ENCODE measurements at regions not wholly inside any gene's neighbourhood (a gene's known extent, or its start where the extent isn't known, plus 50 kb on each side); places are given as distances from the start of the nearest gene placed in this dataset.

DNA sequence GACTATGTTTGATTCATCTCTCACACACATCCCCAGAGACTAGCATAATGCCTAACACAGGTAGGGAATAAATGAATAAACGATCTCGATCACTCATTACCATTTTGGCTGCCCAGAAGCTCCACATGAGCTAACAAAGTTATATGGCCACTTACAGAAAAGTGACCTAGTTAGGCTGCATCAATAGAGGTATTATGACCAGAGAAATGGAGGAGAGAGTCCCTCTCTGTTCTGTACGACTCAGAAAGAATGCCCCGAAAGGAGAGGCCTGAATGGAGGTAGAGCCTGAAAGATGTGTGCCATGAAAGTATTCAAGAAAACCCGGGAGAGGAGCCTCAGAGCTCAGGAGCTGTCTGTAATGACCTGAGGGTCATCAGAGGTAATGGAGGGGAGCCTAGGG is 208.2 kb upstream of the GRIK3 start:
- Histone ChIP-seq H3K4me3 (ENCODE audit: low read depth, low read length) (no peak overlapping the region), H3K27me3 (replicated peaks; ENCODE audit: control insufficient read depth, insufficient read depth, low read length) (no peaks in the 10 kb centered on the region), H3K4me1 (no peaks in the 10 kb centered on the region), H3K36me3 (ENCODE audit: control insufficient read depth, insufficient read depth, low read length) (no peaks in the 10 kb centered on the region), H3K9me3 (no peaks in the 10 kb centered on the region)
- DNase-seq: no peak
- intact Hi-C loops (cut with micrococcal nuclease; ENCODE audit: unreplicated experiment): no loop called here
- CTCF ChIA-PET: no interaction called here
- H3K4me1 Mint-ChIP-seq (ENCODE audit: low read depth, unreplicated experiment): no peaks in the 10 kb centered on the region
- H3K9me3 Mint-ChIP-seq (ENCODE audit: unreplicated experiment): no peaks in the 10 kb centered on the region
- no peak overlapping the region for H3K4me3 Mint-ChIP-seq (ENCODE audit: unreplicated experiment)
- peaks cover 12% of the 10 kb centered on the region for H3K27me3 Mint-ChIP-seq (ENCODE audit: insufficient read depth, unreplicated experiment)
- H3K36me3 Mint-ChIP-seq (ENCODE audit: insufficient read depth, unreplicated experiment): no peaks in the 10 kb centered on the region
- no peak overlapping the region for H3K27ac Mint-ChIP-seq (ENCODE audit: unreplicated experiment)
- no TSS peak for BruUV-seq (replicated peaks)
- TF ChIP-seq, protein P1, sequence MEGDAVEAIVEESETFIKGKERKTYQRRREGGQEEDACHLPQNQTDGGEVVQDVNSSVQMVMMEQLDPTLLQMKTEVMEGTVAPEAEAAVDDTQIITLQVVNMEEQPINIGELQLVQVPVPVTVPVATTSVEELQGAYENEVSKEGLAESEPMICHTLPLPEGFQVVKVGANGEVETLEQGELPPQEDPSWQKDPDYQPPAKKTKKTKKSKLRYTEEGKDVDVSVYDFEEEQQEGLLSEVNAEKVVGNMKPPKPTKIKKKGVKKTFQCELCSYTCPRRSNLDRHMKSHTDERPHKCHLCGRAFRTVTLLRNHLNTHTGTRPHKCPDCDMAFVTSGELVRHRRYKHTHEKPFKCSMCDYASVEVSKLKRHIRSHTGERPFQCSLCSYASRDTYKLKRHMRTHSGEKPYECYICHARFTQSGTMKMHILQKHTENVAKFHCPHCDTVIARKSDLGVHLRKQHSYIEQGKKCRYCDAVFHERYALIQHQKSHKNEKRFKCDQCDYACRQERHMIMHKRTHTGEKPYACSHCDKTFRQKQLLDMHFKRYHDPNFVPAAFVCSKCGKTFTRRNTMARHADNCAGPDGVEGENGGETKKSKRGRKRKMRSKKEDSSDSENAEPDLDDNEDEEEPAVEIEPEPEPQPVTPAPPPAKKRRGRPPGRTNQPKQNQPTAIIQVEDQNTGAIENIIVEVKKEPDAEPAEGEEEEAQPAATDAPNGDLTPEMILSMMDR (IDR thresholded peaks at IDR 0.05; ENCODE audit: insufficient read depth in 1 of 2, low read depth in 1 of 2, low read length in 1 of 2, severe bottlenecking in 1 of 2, unreplicated experiment in 1 of 2): no peak
- POLR2A ChIA-PET: no interaction called here

GRCh38 chr1:37243368-37244082 is 209.2 kb upstream of the GRIK3 start:
- H3K4me1 Mint-ChIP-seq (ENCODE audit: low read depth, unreplicated experiment): no peaks in the 10 kb centered on the region
- H3K27me3 Mint-ChIP-seq (ENCODE audit: insufficient read depth, unreplicated experiment): peaks cover 14% of the 10 kb centered on the region
- BruUV-seq (replicated peaks): no TSS peak
- no peak overlapping the region for H3K27ac Mint-ChIP-seq (ENCODE audit: unreplicated experiment)
- no peaks in the 10 kb centered on the region for H3K36me3 Mint-ChIP-seq (ENCODE audit: insufficient read depth, unreplicated experiment)
- no peaks in the 10 kb centered on the region for H3K9me3 Mint-ChIP-seq (ENCODE audit: unreplicated experiment)
- no peaks in the 10 kb centered on the region for H3K36me3 ChIP-seq (ENCODE audit: control insufficient read depth, insufficient read depth, low read length)
- H3K4me3 ChIP-seq (ENCODE audit: low read depth, low read length): no peak overlapping the region
- H3K9me3 ChIP-seq: no peaks in the 10 kb centered on the region
- intact Hi-C loops (cut with micrococcal nuclease; ENCODE audit: unreplicated experiment): no loop called here
- DNase-seq: no peak
- POLR2A ChIA-PET: no interaction called here
- no peaks in the 10 kb centered on the region for H3K4me1 ChIP-seq
- H3K4me3 Mint-ChIP-seq (ENCODE audit: unreplicated experiment): no peak overlapping the region
- TF ChIP-seq, protein P1 (IDR thresholded peaks at IDR 0.05; ENCODE audit: insufficient read depth in 1 of 2, low read depth in 1 of 2, low read length in 1 of 2, severe bottlenecking in 1 of 2, unreplicated experiment in 1 of 2): no peak
- H3K27me3 ChIP-seq (replicated peaks; ENCODE audit: control insufficient read depth, insufficient read depth, low read length): no peaks in the 10 kb centered on the region
- CTCF ChIA-PET: no interaction called here

DNA sequence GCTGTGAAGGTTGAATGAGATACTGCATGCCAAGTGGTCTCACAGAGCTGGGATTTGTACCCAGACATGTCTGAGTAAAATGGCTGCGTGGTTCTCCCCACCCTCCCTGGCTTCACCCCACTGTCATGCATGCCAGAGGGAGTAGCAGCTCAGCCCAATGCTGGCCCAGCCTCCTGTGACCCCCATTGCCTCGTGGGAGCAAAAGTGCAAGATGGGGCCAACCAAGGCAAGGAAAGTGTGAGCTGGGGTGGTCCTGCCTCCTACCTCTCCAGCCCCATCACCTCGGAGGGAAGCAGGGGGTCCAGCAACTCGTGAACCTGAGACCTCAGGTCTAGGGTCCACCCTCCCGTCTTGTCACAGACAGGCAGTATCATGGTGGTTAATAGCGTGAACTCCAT is 209.8 kb upstream of the GRIK3 start:
- no TSS peak for BruUV-seq (replicated peaks)
- Histone ChIP-seq H3K4me3 (ENCODE audit: low read depth, low read length) (no peak overlapping the region), H3K9me3 (no peaks in the 10 kb centered on the region), H3K4me1 (no peaks in the 10 kb centered on the region), H3K36me3 (ENCODE audit: control insufficient read depth, insufficient read depth, low read length) (no peaks in the 10 kb centered on the region), H3K27me3 (replicated peaks; ENCODE audit: control insufficient read depth, insufficient read depth, low read length) (no peaks in the 10 kb centered on the region)
- intact Hi-C loops (cut with micrococcal nuclease; ENCODE audit: unreplicated experiment): no loop called here
- Mint-ChIP-seq H3K4me3 (ENCODE audit: unreplicated experiment) (no peak overlapping the region), H3K9me3 (ENCODE audit: unreplicated experiment) (no peaks in the 10 kb centered on the region), H3K36me3 (ENCODE audit: insufficient read depth, unreplicated experiment) (no peaks in the 10 kb centered on the region), H3K4me1 (ENCODE audit: low read depth, unreplicated experiment) (no peaks in the 10 kb centered on the region), H3K27me3 (ENCODE audit: insufficient read depth, unreplicated experiment) (peaks cover 12% of the 10 kb centered on the region), H3K27ac (ENCODE audit: unreplicated experiment) (no peak overlapping the region)
- DNase-seq: no peak
- POLR2A ChIA-PET: no interaction called here
- TF ChIP-seq, protein P1 (IDR thresholded peaks at IDR 0.05; ENCODE audit: insufficient read depth in 1 of 2, low read depth in 1 of 2, low read length in 1 of 2, severe bottlenecking in 1 of 2, unreplicated experiment in 1 of 2): no peak
- CTCF ChIA-PET: no interaction called here

Measured in Caco-2 (cell line).